SU-DHL-6 (cell line): ENCODE measurements at regions not wholly inside any gene's neighbourhood (a gene's known extent, or its start where the extent isn't known, plus 50 kb on each side); places are given as distances from the start of the nearest gene placed in this dataset.
A peak's percentile ranks its signal among the peaks of the same experiment; 100 is the strongest.

Experiments
- H2AFZ ChIP-seq: fragments of 200-600 bp; sonication (generic); 2 replicates; pipeline ENCODE4 v1.6.1; 2014; ENCODE audit warnings: low read depth, mild to moderate bottlenecking, moderate library complexity, mixed read lengths, antibody characterized with exemption, low read length; ENCODE audit not compliant: severe bottlenecking
- H3F3A ChIP-seq: fragments of 200-600 bp; shearing (Covaris generic); 2 replicates; pipeline ENCODE4 v1.6.0; 2016; ENCODE audit warnings: antibody characterized with exemption, mild to moderate bottlenecking; ENCODE audit not compliant: insufficient read depth
- H3K27ac ChIP-seq: fragments of 200-600 bp; sonication (generic); 2 replicates; pipeline ENCODE4 v1.5.1; 2016; ENCODE audit warnings: low read depth, mild to moderate bottlenecking, low read length, moderate library complexity, mixed read lengths
- H3K27me3 ChIP-seq: fragments of 200-600 bp; sonication (generic), shearing (Covaris generic); 2 replicates; pipeline ENCODE4 v1.6.0; 2014; ENCODE audit warnings: mild to moderate bottlenecking, low read length
- H3K36me3 ChIP-seq: fragments of 200-600 bp; sonication (generic); 2 replicates; pipeline ENCODE4 v1.6.1; 2014; ENCODE audit warnings: mild to moderate bottlenecking, low read length, mixed read lengths
- H3K4me2 ChIP-seq: fragments of 300-600, 200-600 bp; shearing (Covaris generic), sonication (generic); 2 replicates; pipeline ENCODE4 v1.6.0; 2014; ENCODE audit warnings: low read length, low read depth, mild to moderate bottlenecking; ENCODE audit not compliant: poor library complexity, severe bottlenecking
- H3K4me3 ChIP-seq: fragments of 200-600 bp; sonication (generic); 2 replicates; pipeline ENCODE4 v1.5.1; 2014; ENCODE audit warnings: antibody characterized with exemption, low read length, mild to moderate bottlenecking, mixed read lengths; ENCODE audit not compliant: insufficient read depth, poor library complexity, severe bottlenecking
- H3K79me2 ChIP-seq: fragments of 200-600 bp; sonication (generic); 2 replicates; pipeline ENCODE4 v1.6.1; 2014; ENCODE audit warnings: mild to moderate bottlenecking, low read length, moderate library complexity; ENCODE audit not compliant: insufficient read depth
- H3K9ac ChIP-seq: fragments of 200-600 bp; sonication (generic); 2 replicates; pipeline ENCODE4 v1.7.0; 2014; ENCODE audit warnings: mild to moderate bottlenecking, low read length
- H3K9me2 ChIP-seq: fragments of 200-600 bp; sonication (generic); replicated peaks from 2 replicates; pipeline ENCODE4 v1.6.1; 2014; ENCODE audit warnings: low read length; ENCODE audit not compliant: insufficient read depth
- H3K9me3 ChIP-seq: fragments of 200-600 bp; sonication (generic); 2 replicates; pipeline ENCODE4 v1.6.1; 2014; ENCODE audit warnings: low read length, mixed read lengths; ENCODE audit not compliant: insufficient read depth
- H4K20me1 ChIP-seq: fragments of 200-600 bp; sonication (generic); 2 replicates; pipeline ENCODE4 v1.6.1; 2014; ENCODE audit warnings: low read depth, mild to moderate bottlenecking, antibody characterized with exemption, low read length, moderate library complexity, mixed read lengths
- CTCF ChIP-seq: fragments of 200-600 bp; sonication (generic); IDR thresholded peaks from one replicate; pipeline ENCODE4 v1.5.1; 2017; ENCODE audit warnings: antibody characterized with exemption, mild to moderate bottlenecking, low read length, moderate library complexity; ENCODE audit not compliant: insufficient read depth, poor library complexity, severe bottlenecking
- EZH2phosphoT487 ChIP-seq: fragments of 200-600 bp; sonication (generic), shearing (Covaris generic); conservative IDR thresholded peaks from 2 replicates; pipeline ENCODE4 v1.6.1; 2018; ENCODE audit warnings: mild to moderate bottlenecking, antibody characterized with exemption, low read length, moderate library complexity, mixed read lengths

- H3K79me2 ChIP-seq: no peaks in the 10 kb centered on the region
- no peak overlapping the region for H3K4me2 ChIP-seq
- H3K4me3 ChIP-seq: no peak overlapping the region
- H2AFZ ChIP-seq: no peak overlapping the region
- no peaks in the 10 kb centered on the region for H3K27me3 ChIP-seq
- H3K9me3 ChIP-seq: no peaks in the 10 kb centered on the region
- no peaks in the 10 kb centered on the region for H4K20me1 ChIP-seq
- H3K9me2 ChIP-seq: no peaks in the 10 kb centered on the region
- H3K9ac ChIP-seq: no peak overlapping the region
- no peaks in the 10 kb centered on the region for H3K36me3 ChIP-seq
- no peaks in the 10 kb centered on the region for H3F3A ChIP-seq
- TF ChIP-seq EZH2phosphoT487: no peak
- no peak for TF ChIP-seq CTCF
- H3K27ac ChIP-seq: no peak overlapping the region
Measured at GRCh38 chr4:115929373-115929772, 816.0 kb upstream of the NDST4 start.

GRCh38 chr4:115927382-115927781 lies 814.0 kb upstream of the NDST4 start:
- no peak overlapping the region for H3K4me2 ChIP-seq
- no peaks in the 10 kb centered on the region for H4K20me1 ChIP-seq
- H3K79me2 ChIP-seq: no peaks in the 10 kb centered on the region
- no peaks in the 10 kb centered on the region for H3F3A ChIP-seq
- no peaks in the 10 kb centered on the region for H3K9me2 ChIP-seq
- no peak overlapping the region for H3K4me3 ChIP-seq
- H3K27me3 ChIP-seq: no peaks in the 10 kb centered on the region
- no peak overlapping the region for H3K9ac ChIP-seq
- H3K27ac ChIP-seq: no peak overlapping the region
- H3K9me3 ChIP-seq: no peaks in the 10 kb centered on the region
- peak overlapping the region; percentile 80 for H2AFZ ChIP-seq
- no peak for TF ChIP-seq CTCF
- TF ChIP-seq EZH2phosphoT487: no peak
- H3K36me3 ChIP-seq: no peaks in the 10 kb centered on the region

GRCh38 chr4:115923152-115923551 lies 809.7 kb upstream of the NDST4 start:
- H2AFZ ChIP-seq: no peak overlapping the region
- TF ChIP-seq CTCF (no peak), EZH2phosphoT487 (no peak)

GRCh38 chr4:115920637-115921036 lies 807.2 kb upstream of the NDST4 start:
- Histone ChIP-seq H3K9me2 (no peaks in the 10 kb centered on the region), H4K20me1 (no peaks in the 10 kb centered on the region), H3K9ac (no peak overlapping the region), H3F3A (no peaks in the 10 kb centered on the region), H3K4me3 (no peak overlapping the region), H3K9me3 (no peaks in the 10 kb centered on the region), H3K79me2 (no peaks in the 10 kb centered on the region), H3K27ac (no peak overlapping the region), H3K4me2 (no peak overlapping the region), H2AFZ (no peak overlapping the region), H3K36me3 (no peaks in the 10 kb centered on the region), H3K27me3 (no peaks in the 10 kb centered on the region)
- TF ChIP-seq EZH2phosphoT487: no peak

More at GRCh38 chr4:115923152-115923551, 809.7 kb upstream of the NDST4 start:
- Histone ChIP-seq H3K9me2 (no peaks in the 10 kb centered on the region), H3K9ac (no peak overlapping the region), H3K27me3 (no peaks in the 10 kb centered on the region), H3K4me2 (no peak overlapping the region), H3K9me3 (no peaks in the 10 kb centered on the region), H3K79me2 (no peaks in the 10 kb centered on the region), H3K36me3 (no peaks in the 10 kb centered on the region), H3K4me3 (no peak overlapping the region), H3F3A (no peaks in the 10 kb centered on the region), H4K20me1 (no peaks in the 10 kb centered on the region), H3K27ac (no peak overlapping the region)
